Kidney glomerular epithelial cell (primary cell): ENCODE measurements at regions not wholly inside any gene's neighbourhood (a gene's known extent, or its start where the extent isn't known, plus 50 kb on each side); places are given as distances from the start of the nearest gene placed in this dataset.

ENCODE experiments used
- DNase-seq: peaks from one replicate; lab custom pipeline; 2025; lab: John Stamatoyannopoulos, UW

GRCh38 chr16:88319116-88319965 is 63.4 kb upstream of the ZNF469 start:
- no peak for DNase-seq

- DNase-seq: no peak
Measured at GRCh38 chr16:88320947-88321634, 61.7 kb upstream of the ZNF469 start.

GRCh38 chr16:88321635-88322499 is 60.9 kb upstream of the ZNF469 start:
- no peak for DNase-seq

GRCh38 chr16:88322500-88322970 is 60.2 kb upstream of the ZNF469 start:
- no peak for DNase-seq

GRCh38 chr16:88323041-88323440 is 59.7 kb upstream of the ZNF469 start:
- no peak for DNase-seq

GRCh38 chr16:88323546-88324330 is 59.0 kb upstream of the ZNF469 start:
- DNase-seq: no peak

- DNase-seq: no peak
Measured at GRCh38 chr16:88325087-88325750, 57.5 kb upstream of the ZNF469 start.

GRCh38 chr16:88325976-88326375 is 56.8 kb upstream of the ZNF469 start:
- DNase-seq: no peak

GRCh38 chr16:88326611-88327485 is 55.9 kb upstream of the ZNF469 start:
- DNase-seq: no peak

- DNase-seq: no peak
Measured at GRCh38 chr16:88327561-88328312, 55.0 kb upstream of the ZNF469 start.

- DNase-seq: no peak
Measured at GRCh38 chr16:88328313-88328980, 54.3 kb upstream of the ZNF469 start.

- no peak for DNase-seq
Measured at GRCh38 chr16:88329726-88330700, 52.7 kb upstream of the ZNF469 start.

- DNase-seq: no peak
Measured at GRCh38 chr16:88330971-88331890, 51.5 kb upstream of the ZNF469 start.

- peak; percentile 98 for DNase-seq
Measured at GRCh38 chr16:88331989-88332920, 50.5 kb upstream of the ZNF469 start.
